Brain pericyte (primary cell): ENCODE measurements at regions not wholly inside any gene's neighbourhood (a gene's known extent, or its start where the extent isn't known, plus 50 kb on each side); places are given as distances from the start of the nearest gene placed in this dataset.
"Not testable (repeated sequence)": the region's sequence is repeated elsewhere in the genome, so short reads cannot be mapped to it uniquely, and the experiment has no call there.

Experiments
- DNase-seq: peaks from one replicate; pipeline ENCODE4 v3.0.0-alpha.2; 2012; ENCODE audit warnings: low read depth, low spot score

- DNase-seq, result no peak
Measured at GRCh38 chr6:11890849-11891248, 112.2 kb upstream of the ADTRP start.

DNA sequence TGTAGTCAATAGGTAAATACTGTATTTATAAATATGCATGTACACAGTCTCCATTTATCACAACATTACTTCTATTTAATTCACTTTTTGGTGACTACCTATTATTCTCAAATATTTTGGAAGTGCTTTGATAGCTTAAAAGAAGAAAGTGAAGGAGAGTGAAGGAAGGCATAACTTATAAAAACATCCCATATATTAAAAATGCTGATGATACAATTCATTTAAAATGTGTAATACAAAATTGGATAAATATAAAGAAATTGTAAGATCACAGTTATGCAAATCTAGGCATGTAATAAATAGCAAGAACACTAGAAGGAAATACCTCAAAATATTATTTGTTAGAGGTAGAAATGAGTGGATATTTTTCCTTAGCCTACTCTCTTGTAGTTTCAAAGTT, 111.6 kb upstream of the ADTRP start:
- no peak for DNase-seq

- DNase-seq, result no peak
Measured at GRCh38 chr6:11889572-11889971, 111.0 kb upstream of the ADTRP start.

- DNase-seq, result no peak
Measured at GRCh38 chr6:11888727-11889126, 110.1 kb upstream of the ADTRP start.

DNA sequence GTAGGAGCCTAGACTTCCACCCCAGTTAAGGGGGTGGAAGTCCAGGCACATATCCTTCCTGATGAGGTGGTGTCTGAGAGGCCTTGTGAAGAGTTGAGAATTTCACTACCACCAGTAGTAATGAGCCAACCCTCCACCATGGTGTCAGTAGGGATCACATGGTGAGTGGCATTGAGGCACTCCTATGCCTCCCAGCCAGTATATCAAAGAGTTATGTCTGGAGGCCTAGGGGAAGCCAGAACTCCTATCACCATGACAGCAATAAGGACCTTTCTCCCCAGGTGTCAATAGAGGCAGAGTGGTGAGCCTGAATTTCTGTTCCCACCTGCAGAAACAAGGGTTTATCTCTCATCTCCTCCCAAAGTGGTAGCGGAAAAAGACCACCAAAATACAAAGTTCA, 106.6 kb upstream of the ADTRP start:
- DNase-seq, result no peak

DNA sequence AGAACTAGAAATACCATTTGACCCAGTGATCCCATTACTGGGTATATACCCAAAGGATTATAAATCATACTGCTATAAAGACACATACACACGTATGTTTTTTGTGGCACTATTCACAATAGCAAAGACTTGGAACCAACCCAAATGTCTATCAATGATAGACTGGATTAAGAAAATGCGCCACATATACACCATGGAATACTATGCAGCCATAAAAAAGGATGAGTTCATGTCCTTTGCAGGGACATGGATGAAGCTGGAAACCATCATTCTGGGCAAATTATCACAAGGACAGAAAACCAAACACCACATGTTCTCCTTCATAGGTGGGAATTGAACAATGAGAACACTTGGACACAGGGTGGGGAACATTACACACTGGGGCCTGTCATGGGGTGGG, 104.9 kb upstream of the ADTRP start:
- DNase-seq, result not testable (repeated sequence)

DNA sequence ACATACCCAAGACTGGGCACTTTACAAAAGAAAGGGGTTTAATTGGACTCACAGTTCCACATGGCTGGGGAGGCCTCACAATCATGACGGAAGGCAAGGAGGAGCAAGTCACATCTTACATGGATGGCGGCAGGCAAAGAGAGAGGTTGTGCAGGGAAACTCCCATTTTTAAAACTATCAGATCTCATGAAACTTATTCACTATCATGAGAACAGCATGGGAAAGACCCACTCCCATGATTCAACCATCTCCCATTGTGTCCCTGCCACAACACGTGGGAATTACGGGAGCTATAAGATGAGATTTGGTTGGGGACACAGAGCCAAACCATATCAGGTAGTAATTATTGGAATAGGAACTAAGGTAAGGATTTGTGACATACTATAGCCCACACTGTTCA, 101.6 kb upstream of the ADTRP start:
- DNase-seq, result not testable (repeated sequence)

- DNase-seq, result no peak
Measured at GRCh38 chr6:11878735-11879134, 100.1 kb upstream of the ADTRP start.

DNA sequence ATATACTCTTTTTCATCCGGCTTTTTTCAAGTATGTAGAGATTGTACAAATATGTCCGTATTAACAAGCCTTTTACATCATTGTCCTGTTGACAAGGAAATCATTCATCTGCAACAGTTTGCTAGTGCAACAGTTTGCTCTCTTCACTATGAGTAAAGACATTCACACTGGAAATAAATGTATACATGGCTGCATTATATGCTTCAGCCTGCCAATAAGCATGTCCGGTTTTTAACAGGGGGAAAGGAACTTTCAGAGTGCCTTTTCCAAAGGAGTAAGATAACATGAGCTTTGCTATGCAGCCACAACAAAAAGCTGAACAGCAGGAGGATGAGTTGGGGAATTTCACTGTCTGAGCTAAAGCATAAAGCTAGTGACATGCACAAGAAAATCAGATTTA, 99.4 kb upstream of the ADTRP start:
- no peak for DNase-seq

GRCh38 chr6:11876934-11877433, 98.4 kb upstream of the ADTRP start:
- DNase-seq, result no peak

DNA sequence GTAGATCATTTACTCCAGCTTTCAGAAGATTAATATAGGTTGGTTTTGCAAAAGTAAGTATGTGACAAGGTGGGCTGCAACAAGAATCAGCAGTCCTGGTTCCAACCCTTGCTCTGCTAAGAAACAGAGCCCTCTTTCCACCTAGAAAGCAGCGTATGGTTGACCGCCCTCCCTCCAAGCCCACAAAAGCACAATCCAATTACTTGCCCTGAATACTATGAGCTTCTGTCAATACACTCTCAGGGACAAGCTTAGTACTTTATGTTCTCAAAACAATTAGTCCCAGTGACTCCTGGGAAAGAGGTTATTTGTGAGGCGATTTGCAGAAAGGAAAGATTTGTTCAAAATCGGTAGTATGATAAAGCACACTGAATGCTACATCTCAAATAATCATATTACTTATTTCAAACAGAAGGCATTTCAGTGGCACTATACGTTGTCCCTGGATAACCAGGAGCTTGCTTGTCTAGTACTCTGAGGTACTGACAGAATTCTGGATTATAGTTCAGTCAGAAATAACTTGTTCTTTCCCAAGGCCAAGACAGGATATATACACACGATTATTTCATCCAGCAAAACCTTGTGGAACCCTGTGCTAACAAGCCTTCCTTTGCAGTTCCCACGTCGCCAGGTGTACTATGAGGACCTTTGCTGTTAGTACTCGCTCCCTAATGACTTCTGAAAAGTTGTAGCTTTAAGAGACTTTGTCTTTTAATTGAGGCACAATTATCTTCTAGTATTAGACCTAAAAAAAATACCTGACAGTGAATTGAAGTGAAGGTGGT, 96.9 kb upstream of the ADTRP start:
- DNase-seq, result no peak

GRCh38 chr6:11869672-11870340, 91.2 kb upstream of the ADTRP start:
- DNase-seq, result no peak

- DNase-seq, result no peak
Measured at GRCh38 chr6:11868392-11868791, 89.8 kb upstream of the ADTRP start.

GRCh38 chr6:11865680-11866300, 87.2 kb upstream of the ADTRP start:
- no peak for DNase-seq

- no peak for DNase-seq
Measured at GRCh38 chr6:11858439-11858838, 79.8 kb upstream of the ADTRP start.

DNA sequence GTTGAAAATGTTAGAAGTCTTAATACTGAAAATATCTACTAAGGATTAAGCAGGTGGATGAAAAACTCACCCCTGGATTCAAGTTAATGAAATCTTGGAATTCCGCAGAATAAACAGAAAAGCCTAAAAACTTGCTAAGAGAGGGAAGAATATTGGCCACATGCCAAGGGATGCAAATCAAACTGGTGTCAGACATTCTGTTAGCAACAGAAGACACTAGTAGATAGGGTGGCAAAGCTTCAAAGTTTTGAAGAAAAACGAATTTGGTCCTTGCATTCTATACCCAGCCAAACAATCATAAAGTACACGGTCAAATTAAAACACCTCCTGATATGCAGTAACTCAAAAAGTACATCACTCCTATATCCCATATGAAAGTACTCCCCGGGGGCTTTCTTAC, 77.1 kb upstream of the ADTRP start:
- DNase-seq, result no peak

- DNase-seq, result no peak
Measured at GRCh38 chr6:11854408-11855165, 76.0 kb upstream of the ADTRP start.

- no peak for DNase-seq
Measured at GRCh38 chr6:11853678-11854407, 75.2 kb upstream of the ADTRP start.

DNA sequence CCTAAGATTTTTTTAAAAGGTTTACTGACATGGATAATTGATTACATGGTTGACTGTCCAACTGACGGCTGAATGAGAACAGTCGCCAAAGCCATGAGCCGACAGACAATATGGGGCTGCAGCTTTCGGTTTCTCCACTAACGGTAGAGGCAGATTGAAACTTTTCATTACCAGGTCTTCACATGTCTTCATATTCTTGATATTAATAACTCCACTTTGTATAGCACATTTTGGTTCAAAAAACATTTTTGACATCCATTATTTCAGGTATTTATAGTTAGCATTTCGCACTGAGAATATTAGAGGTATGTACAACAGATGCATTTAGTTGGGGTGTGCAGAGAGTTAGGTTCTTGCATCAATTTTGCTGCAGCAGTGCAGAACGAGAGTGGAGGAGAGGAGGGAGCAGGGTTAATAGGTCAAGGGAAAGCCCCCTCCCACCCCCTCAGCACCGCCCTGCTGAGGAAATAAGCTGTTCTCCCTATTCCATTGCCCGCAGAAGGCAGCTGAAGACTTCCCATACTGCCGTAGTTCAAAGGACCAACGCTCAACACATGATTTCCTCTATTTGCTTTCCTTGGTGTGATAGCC, 73.6 kb upstream of the ADTRP start:
- no peak for DNase-seq

DNA sequence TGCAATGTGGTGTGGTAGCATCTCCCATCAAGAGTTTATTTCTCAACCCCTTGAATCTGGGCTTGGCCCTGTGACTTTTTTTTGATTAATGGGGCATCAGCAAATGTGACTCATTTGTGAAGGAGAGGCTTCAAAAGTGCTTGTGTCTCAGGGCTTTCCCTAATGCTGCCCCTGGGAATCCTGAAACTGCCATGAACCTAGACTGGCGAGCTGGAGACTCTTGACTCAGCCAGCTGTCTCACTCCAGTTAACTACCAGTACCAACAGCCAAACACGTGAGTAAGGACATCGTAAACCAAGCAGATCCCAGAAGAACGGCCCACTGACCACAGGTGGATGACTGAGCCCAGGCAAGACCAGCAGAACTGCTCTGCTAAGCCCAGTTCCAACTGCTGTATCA, 72.8 kb upstream of the ADTRP start:
- no peak for DNase-seq
